GM21825 (cell line): ENCODE measurements at regions not wholly inside any gene's neighbourhood (a gene's known extent, or its start where the extent isn't known, plus 50 kb on each side); places are given as distances from the start of the nearest gene placed in this dataset.
"Not testable (repeated sequence)": the region's sequence is repeated elsewhere in the genome, so short reads cannot be mapped to it uniquely, and the experiment has no call there.

Source experiments
- ATAC-seq: cut with Tn5 transposase; IDR thresholded peaks from one replicate; pipeline ENCODE4 v1.9.1; 2021; ENCODE audit warnings: mild to moderate bottlenecking, moderate library complexity; ENCODE audit not compliant: unreplicated experiment

- no peak for ATAC-seq
These were observed 1588.0 kb downstream of the SLITRK1 start for GRCh38 chr13:82294226-82294625.

GRCh38 chr13:82292334-82292733, 1589.9 kb downstream of the SLITRK1 start:
- no peak for ATAC-seq

GRCh38 chr13:82291852-82292251, 1590.4 kb downstream of the SLITRK1 start:
- ATAC-seq: no peak

- ATAC-seq: no peak
These were observed 1606.6 kb downstream of the SLITRK1 start for GRCh38 chr13:82275644-82276043.

GRCh38 chr13:82259284-82259683, 1623.0 kb downstream of the SLITRK1 start:
- no peak for ATAC-seq

GRCh38 chr13:82257790-82258507, 1624.3 kb downstream of the SLITRK1 start:
- ATAC-seq: no peak

GRCh38 chr13:82248762-82249161, 1633.5 kb downstream of the SLITRK1 start:
- ATAC-seq: no peak

- ATAC-seq: no peak
These were observed 1636.4 kb downstream of the SLITRK1 start for GRCh38 chr13:82245860-82246259.

- ATAC-seq: no peak
These were observed 1657.5 kb downstream of the SLITRK1 start for GRCh38 chr13:82224806-82225205.

GRCh38 chr13:82221621-82222020, 1660.7 kb downstream of the SLITRK1 start:
- no peak for ATAC-seq

GRCh38 chr13:82220641-82221040, 1661.6 kb downstream of the SLITRK1 start:
- no peak for ATAC-seq

- ATAC-seq: no peak
These were observed 1666.1 kb downstream of the SLITRK1 start for GRCh38 chr13:82216165-82216564.

- ATAC-seq: no peak
These were observed 1667.9 kb downstream of the SLITRK1 start for GRCh38 chr13:82214341-82214740.

- ATAC-seq: no peak
These were observed 1676.0 kb downstream of the SLITRK1 start for GRCh38 chr13:82206241-82206640.

GRCh38 chr13:82202398-82202797, 1679.9 kb downstream of the SLITRK1 start:
- ATAC-seq: no peak

GRCh38 chr13:82196087-82196486, 1686.2 kb downstream of the SLITRK1 start:
- ATAC-seq: no peak

GRCh38 chr13:82187227-82187626, 1695.0 kb downstream of the SLITRK1 start:
- ATAC-seq: no peak

- ATAC-seq: no peak
These were observed 1705.5 kb downstream of the SLITRK1 start for GRCh38 chr13:82176751-82177150.

- ATAC-seq: no peak
These were observed 1716.7 kb downstream of the SLITRK1 start for GRCh38 chr13:82165396-82166174.

GRCh38 chr13:82164780-82165395, 1717.4 kb downstream of the SLITRK1 start:
- ATAC-seq: not testable (repeated sequence)

GRCh38 chr13:82147526-82147925, 1734.7 kb downstream of the SLITRK1 start:
- no peak for ATAC-seq

GRCh38 chr13:82136880-82137279, 1745.4 kb downstream of the SLITRK1 start:
- no peak for ATAC-seq
